HCT116 (cell line): ENCODE measurements at regions not wholly inside any gene's neighbourhood (a gene's known extent, or its start where the extent isn't known, plus 50 kb on each side); places are given as distances from the start of the nearest gene placed in this dataset.

Experiments used
- ATAC-seq: fragments of 200-7000 bp; cut with Tn5 transposase; 2 replicates; pipeline ENCODE4 v1.9.1; 2020; ENCODE audit warnings: mild to moderate bottlenecking, moderate library complexity
- BruUV-seq: library from RNA; stranded (reverse); fragments of 400-500 nt; replicated peaks from 2 replicates; lab custom pipeline; 2021; lab: Mats Ljungman, UMichigan
- CTCF ChIA-PET: fragments of 300-600 bp; sonication (Branson Sonifier 250); formaldehyde crosslinking; loops from one replicate; lab custom pipeline; 2021; ENCODE audit warnings: antibody characterized with exemption; lab: Charles Lee
- POLR2A ChIA-PET: fragments of 300-600, 350-600 bp; sonication (Branson Sonifier 250); formaldehyde crosslinking; loops from one replicate; lab custom pipeline; 2021; ENCODE audit warnings: antibody characterized with exemption; lab: Charles Lee
- RAD21 ChIA-PET, 2 experiments: fragments of 300-600 bp; sonication (Branson Sonifier 250); formaldehyde crosslinking; loops; one replicate each; lab custom pipeline; 2023; ENCODE audit warnings: low total read pairs in 2 of 2; ENCODE audit not compliant: uncharacterized antibody in 2 of 2, unreplicated experiment in 2 of 2, low non-redundant PET in 1 of 2; lab: Charles Lee
- DNase-seq: peaks from one replicate; pipeline ENCODE4 v3.0.0-alpha.2; 2010; ENCODE audit warnings: low read depth, low spot score
- H2AFZ ChIP-seq: fragments of 200-600 bp; shearing (Covaris generic), sonication (generic); 2 replicates; pipeline ENCODE4 v1.6.1; 2017; ENCODE audit warnings: low read depth, mixed run types, mixed read lengths, antibody characterized with exemption, low read length; ENCODE audit not compliant: poor library complexity, severe bottlenecking
- H3K27ac ChIP-seq: 2 replicates; pipeline ENCODE4 v1.5.1; 2012; ENCODE audit warnings: low read depth, low read length
- H3K27me3 ChIP-seq: fragments of 200-600 bp; sonication (generic); 2 replicates; pipeline ENCODE4 v1.6.1; 2016; ENCODE audit warnings: mixed run types, low read length, mixed read lengths; ENCODE audit not compliant: insufficient read depth
- H3K36me3 ChIP-seq, 2 experiments: fragments of 200-500 bp in 1 of 2; fragments of 200-600 bp in 1 of 2; sonication (Bioruptor generic) in 1 of 2; sonication (generic) in 1 of 2; 2 replicates each; pipeline versions ENCODE4 v1.5.1 to v1.6.1; 2014 to 2016; ENCODE audit warnings: low read length in 2 of 2, inconsistent platforms in 1 of 2, mixed read lengths in 1 of 2, mixed run types in 1 of 2; ENCODE audit not compliant: insufficient read depth in 2 of 2, control insufficient read depth in 1 of 2
- H3K4me1 ChIP-seq, 2 experiments: fragments of 200-600 bp in 1 of 2; sonication (generic) in 1 of 2; 2 replicates each; pipeline versions ENCODE4 v1.5.1 to v1.6.1; 2012 to 2017; ENCODE audit warnings: low read length in 2 of 2, inconsistent platforms in 1 of 2, mild to moderate bottlenecking in 1 of 2, mixed read lengths in 1 of 2, mixed run types in 1 of 2, moderate library complexity in 1 of 2; ENCODE audit not compliant: insufficient read depth in 2 of 2, control insufficient read depth in 1 of 2
- H3K4me2 ChIP-seq: fragments of 200-600 bp; sonication (generic); 2 replicates; pipeline ENCODE4 v1.6.1; 2017; ENCODE audit warnings: mixed run types, low read length, mixed read lengths
- H3K4me3 ChIP-seq, 2 experiments: fragments of 200-600 bp in 1 of 2; sonication (generic) in 1 of 2; replicated peaks in 1 of 2; 2 replicates each; pipeline ENCODE4 v1.5.1; 2011 to 2016; ENCODE audit warnings: low read length in 2 of 2, control low read depth in 1 of 2, low read depth in 1 of 2, mild to moderate bottlenecking in 1 of 2, mixed read lengths in 1 of 2, mixed run types in 1 of 2
- H3K79me2 ChIP-seq: fragments of 200-600 bp; sonication (generic); 2 replicates; pipeline ENCODE4 v1.6.1; 2017; ENCODE audit warnings: mild to moderate bottlenecking, mixed run types, low read length, moderate library complexity, mixed read lengths; ENCODE audit not compliant: insufficient read depth
- H3K9ac ChIP-seq: fragments of 200-600 bp; sonication (generic); 2 replicates; pipeline ENCODE4 v1.6.1; 2016; ENCODE audit warnings: low read length, mixed read lengths
- H3K9me2 ChIP-seq: fragments of 200-600 bp; sonication (generic), shearing (Covaris generic); 2 replicates; pipeline ENCODE4 v1.6.1; 2017; ENCODE audit warnings: mixed run types, mild to moderate bottlenecking, moderate library complexity; ENCODE audit not compliant: insufficient read depth
- H3K9me3 ChIP-seq, 2 experiments: fragments of 200-500 bp in 1 of 2; fragments of 200-600 bp in 1 of 2; sonication (Bioruptor generic) in 1 of 2; sonication (generic) in 1 of 2; 2 replicates each; pipeline ENCODE4 v1.6.1; 2014 to 2017; ENCODE audit warnings: low read length in 2 of 2, mixed read lengths in 2 of 2, inconsistent platforms in 1 of 2, low read depth in 1 of 2, mild to moderate bottlenecking in 1 of 2, mixed run types in 1 of 2, moderate library complexity in 1 of 2; ENCODE audit not compliant: control insufficient read depth in 1 of 2, insufficient read depth in 1 of 2
- H4K20me1 ChIP-seq: fragments of 200-600 bp; sonication (generic), shearing (Covaris generic); 2 replicates; pipeline ENCODE4 v1.6.1; 2017; ENCODE audit warnings: mixed run types, mild to moderate bottlenecking, moderate library complexity; ENCODE audit not compliant: insufficient read depth
- CBX3 ChIP-seq: IDR thresholded peaks from 2 replicates; pipeline ENCODE4 v1.6.1; 2012; ENCODE audit warnings: low read depth
- ELF1 ChIP-seq: IDR thresholded peaks from 2 replicates; pipeline ENCODE4 v1.6.1; 2012; ENCODE audit warnings: low read depth, borderline replicate concordance
- EZH2 ChIP-seq: fragments of 200-600 bp; sonication (generic); IDR thresholded peaks from 2 replicates; pipeline ENCODE4 v1.6.1; 2017; ENCODE audit warnings: antibody characterized with exemption, mixed run types
- FOSL1 ChIP-seq: IDR thresholded peaks from 2 replicates; pipeline ENCODE4 v1.6.1; 2012; ENCODE audit warnings: low read depth
- JUND ChIP-seq: IDR thresholded peaks from 2 replicates; pipeline ENCODE4 v1.6.1; 2012
- POLR2A ChIP-seq: IDR thresholded peaks from 2 replicates; pipeline ENCODE4 v1.7.0; 2011; ENCODE audit warnings: borderline replicate concordance; ENCODE audit not compliant: insufficient read depth, insufficient read length; ENCODE audit errors: extremely low read depth
- POLR2AphosphoS5 ChIP-seq: IDR thresholded peaks from 2 replicates; pipeline ENCODE4 v1.6.1; 2011; ENCODE audit warnings: mild to moderate bottlenecking, low read depth, low read length, moderate library complexity
- RAD21 ChIP-seq: IDR thresholded peaks from 2 replicates; pipeline ENCODE4 v1.6.1; 2012; ENCODE audit warnings: low read depth, mild to moderate bottlenecking
- REST ChIP-seq: IDR thresholded peaks from 2 replicates; pipeline ENCODE4 v1.6.1; 2012; ENCODE audit warnings: low read depth
- SP1 ChIP-seq: IDR thresholded peaks from 2 replicates; pipeline ENCODE4 v1.6.1; 2012; ENCODE audit warnings: low read depth
- SRF ChIP-seq: IDR thresholded peaks from 2 replicates; pipeline ENCODE4 v1.6.1; 2012; ENCODE audit warnings: low read depth
- ZBTB33 ChIP-seq: IDR thresholded peaks from 2 replicates; pipeline ENCODE4 v1.6.1; 2011; ENCODE audit warnings: mild to moderate bottlenecking, low read length, moderate library complexity; ENCODE audit not compliant: insufficient replicate concordance; ENCODE audit errors: extremely low read depth
- intact Hi-C: fragments of 100-400 bp; cut with micrococcal nuclease; formaldehyde crosslinking; loops from 2 replicates; pipeline ENCODE4 v1.10.0; 2022

- RAD21 ChIA-PET = no interaction called here
- Histone ChIP-seq H3K79me2 (no peaks in the 10 kb centered on the region), H3K36me3 (no peaks in the 10 kb centered on the region), H3K27me3 (peaks cover 38% of the 10 kb centered on the region), H4K20me1 (no peaks in the 10 kb centered on the region), H3K9me2 (no peaks in the 10 kb centered on the region), H3K27ac (no peak overlapping the region), H3K4me2 (no peak overlapping the region), H3K4me1 (no peaks in the 10 kb centered on the region), H3K9me3 (no peaks in the 10 kb centered on the region), H3K9ac (no peak overlapping the region), H3K4me3 (no peak overlapping the region), H2AFZ (no peak overlapping the region)
- CTCF ChIA-PET = no interaction called here
- ATAC-seq = no peak
- BruUV-seq = no TSS peak
- DNase-seq = no peak
- no peak for TF ChIP-seq RAD21
- no peak for TF ChIP-seq ZBTB33
- no peak for TF ChIP-seq EZH2
- TF ChIP-seq SRF = no peak
- no peak for TF ChIP-seq JUND
- TF ChIP-seq ELF1 = no peak
- no peak for TF ChIP-seq POLR2AphosphoS5
- TF ChIP-seq CBX3 = no peak
- no peak for TF ChIP-seq REST
- no peak for TF ChIP-seq FOSL1
- TF ChIP-seq POLR2A = no peak
- TF ChIP-seq SP1 = no peak
- POLR2A ChIA-PET = no interaction called here
- intact Hi-C loops = no loop called here
Observed at GRCh38 chr9:20137425-20137824, 348.6 kb upstream of the SLC24A2 start.
